ENCODE measurements at regions not wholly inside any gene's neighbourhood (a gene's known extent, or its start where the extent isn't known, plus 50 kb on each side); places are given as distances from the start of the nearest gene placed in this dataset.

- Histone ChIP-seq H3K27ac (ENCODE audit: low read depth, low read length) (no peak overlapping the region), H3K27me3 (ENCODE audit: low read length) (no peaks in the 10 kb centered on the region), H3F3A (ENCODE audit: insufficient read depth) (no peaks in the 10 kb centered on the region), H3K4me2 (ENCODE audit: low read depth, low read length, poor library complexity, severe bottlenecking) (no peak overlapping the region), H3K79me2 (ENCODE audit: insufficient read depth, low read length) (no peaks in the 10 kb centered on the region), H3K36me3 (ENCODE audit: low read length) (no peaks in the 10 kb centered on the region), H2AFZ (ENCODE audit: low read depth, low read length, severe bottlenecking) (no peak overlapping the region), H3K9me3 (ENCODE audit: insufficient read depth, low read length) (no peaks in the 10 kb centered on the region), H3K4me3 (ENCODE audit: insufficient read depth, low read length, poor library complexity, severe bottlenecking) (no peak overlapping the region), H3K9me2 (replicated peaks; ENCODE audit: insufficient read depth, low read length) (no peaks in the 10 kb centered on the region), H4K20me1 (ENCODE audit: low read depth, low read length) (no peaks in the 10 kb centered on the region), H3K9ac (ENCODE audit: low read length) (no peak overlapping the region)
- TF ChIP-seq, protein P1, sequence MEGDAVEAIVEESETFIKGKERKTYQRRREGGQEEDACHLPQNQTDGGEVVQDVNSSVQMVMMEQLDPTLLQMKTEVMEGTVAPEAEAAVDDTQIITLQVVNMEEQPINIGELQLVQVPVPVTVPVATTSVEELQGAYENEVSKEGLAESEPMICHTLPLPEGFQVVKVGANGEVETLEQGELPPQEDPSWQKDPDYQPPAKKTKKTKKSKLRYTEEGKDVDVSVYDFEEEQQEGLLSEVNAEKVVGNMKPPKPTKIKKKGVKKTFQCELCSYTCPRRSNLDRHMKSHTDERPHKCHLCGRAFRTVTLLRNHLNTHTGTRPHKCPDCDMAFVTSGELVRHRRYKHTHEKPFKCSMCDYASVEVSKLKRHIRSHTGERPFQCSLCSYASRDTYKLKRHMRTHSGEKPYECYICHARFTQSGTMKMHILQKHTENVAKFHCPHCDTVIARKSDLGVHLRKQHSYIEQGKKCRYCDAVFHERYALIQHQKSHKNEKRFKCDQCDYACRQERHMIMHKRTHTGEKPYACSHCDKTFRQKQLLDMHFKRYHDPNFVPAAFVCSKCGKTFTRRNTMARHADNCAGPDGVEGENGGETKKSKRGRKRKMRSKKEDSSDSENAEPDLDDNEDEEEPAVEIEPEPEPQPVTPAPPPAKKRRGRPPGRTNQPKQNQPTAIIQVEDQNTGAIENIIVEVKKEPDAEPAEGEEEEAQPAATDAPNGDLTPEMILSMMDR (IDR thresholded peaks at IDR 0.05; ENCODE audit: insufficient read depth, low read length, poor library complexity, severe bottlenecking), result no peak
- TF ChIP-seq EZH2phosphoT487 (conservative IDR thresholded peaks at IDR 0.05; ENCODE audit: low read length), result no peak
These were observed 397.5 kb upstream of the NOVA1 start for GRCh38 chr14:26995301-26995700.

DNA sequence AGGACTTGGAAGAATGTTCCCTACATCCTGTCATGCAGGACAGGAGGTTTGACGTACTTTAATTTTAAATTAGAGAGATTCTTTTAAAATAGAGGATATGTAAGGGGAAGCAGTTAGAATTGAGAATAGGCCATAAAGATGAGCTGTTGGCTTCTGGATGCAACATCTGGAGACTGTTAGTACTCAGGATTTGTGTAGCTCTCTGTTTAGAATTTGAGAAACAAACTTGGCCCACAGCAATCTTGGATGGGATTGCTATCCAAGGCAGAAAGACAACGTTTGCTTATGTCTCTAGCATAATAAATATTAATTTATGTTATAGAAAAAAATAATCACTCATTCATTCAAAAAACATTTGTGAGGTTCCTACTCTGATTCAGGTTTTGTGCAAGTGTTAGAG, 398.4 kb upstream of the NOVA1 start:
- Histone ChIP-seq H3F3A (ENCODE audit: insufficient read depth) (no peaks in the 10 kb centered on the region), H3K4me2 (ENCODE audit: low read depth, low read length, poor library complexity, severe bottlenecking) (no peak overlapping the region), H4K20me1 (ENCODE audit: low read depth, low read length) (no peaks in the 10 kb centered on the region), H3K36me3 (ENCODE audit: low read length) (no peaks in the 10 kb centered on the region), H3K79me2 (ENCODE audit: insufficient read depth, low read length) (no peaks in the 10 kb centered on the region), H3K9me3 (ENCODE audit: insufficient read depth, low read length) (no peaks in the 10 kb centered on the region), H3K9me2 (replicated peaks; ENCODE audit: insufficient read depth, low read length) (no peaks in the 10 kb centered on the region), H2AFZ (ENCODE audit: low read depth, low read length, severe bottlenecking) (no peak overlapping the region), H3K9ac (ENCODE audit: low read length) (no peak overlapping the region), H3K27ac (ENCODE audit: low read depth, low read length) (no peak overlapping the region), H3K27me3 (ENCODE audit: low read length) (no peaks in the 10 kb centered on the region), H3K4me3 (ENCODE audit: insufficient read depth, low read length, poor library complexity, severe bottlenecking) (no peak overlapping the region)
- TF ChIP-seq EZH2phosphoT487 (conservative IDR thresholded peaks at IDR 0.05; ENCODE audit: low read length), result no peak
- TF ChIP-seq, protein P1 (IDR thresholded peaks at IDR 0.05; ENCODE audit: insufficient read depth, low read length, poor library complexity, severe bottlenecking), result no peak

DNA sequence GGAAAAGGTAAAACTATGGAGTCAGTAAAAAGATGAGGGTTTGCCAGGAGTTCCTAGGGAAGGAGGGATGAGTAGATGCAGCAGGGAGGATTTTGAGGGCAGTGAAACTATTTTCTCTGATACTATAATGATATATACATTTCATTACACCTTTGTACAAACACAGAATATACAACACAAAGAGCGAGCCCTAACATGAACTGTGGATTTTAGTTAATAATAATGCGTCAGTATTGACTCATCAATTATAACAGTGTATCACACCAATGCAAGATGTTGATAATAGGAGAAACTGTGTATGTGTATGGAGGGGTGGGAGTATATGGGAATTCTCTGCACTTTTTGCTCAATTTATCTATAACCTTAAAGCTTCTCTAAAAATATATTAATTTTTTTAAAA, 404.3 kb upstream of the NOVA1 start:
- Histone ChIP-seq H3K27me3 (ENCODE audit: low read length) (no peaks in the 10 kb centered on the region), H3K4me3 (ENCODE audit: insufficient read depth, low read length, poor library complexity, severe bottlenecking) (no peak overlapping the region), H3K27ac (ENCODE audit: low read depth, low read length) (no peak overlapping the region)

More for the DNA sequence above, 404.3 kb upstream of the NOVA1 start:
- H4K20me1 ChIP-seq (ENCODE audit: low read depth, low read length), result no peaks in the 10 kb centered on the region
- H3K9me3 ChIP-seq (ENCODE audit: insufficient read depth, low read length), result no peaks in the 10 kb centered on the region
- H3F3A ChIP-seq (ENCODE audit: insufficient read depth), result no peaks in the 10 kb centered on the region
- no peak overlapping the region for H2AFZ ChIP-seq (ENCODE audit: low read depth, low read length, severe bottlenecking)
- no peaks in the 10 kb centered on the region for H3K36me3 ChIP-seq (ENCODE audit: low read length)
- no peaks in the 10 kb centered on the region; the same call in 1 of the 2 replicates for H3K9me2 ChIP-seq (replicated peaks; ENCODE audit: insufficient read depth, low read length)
- no peaks in the 10 kb centered on the region for H3K79me2 ChIP-seq (ENCODE audit: insufficient read depth, low read length)
- no peak overlapping the region for H3K9ac ChIP-seq (ENCODE audit: low read length)
- H3K4me2 ChIP-seq (ENCODE audit: low read depth, low read length, poor library complexity, severe bottlenecking), result no peak overlapping the region
- no peak for TF ChIP-seq EZH2phosphoT487 (conservative IDR thresholded peaks at IDR 0.05; ENCODE audit: low read length)
- TF ChIP-seq, protein P1 (IDR thresholded peaks at IDR 0.05; ENCODE audit: insufficient read depth, low read length, poor library complexity, severe bottlenecking), result no peak

Measured in SU-DHL-6 (cell line).